Stimulated activated naive CD8-positive, alpha-beta T cell treated with anti-CD3 and anti-CD28 coated beads, Interleukin-15, amount 100 ng/mL, for 72 hours (primary cell): ENCODE measurements at regions not wholly inside any gene's neighbourhood (a gene's known extent, or its start where the extent isn't known, plus 50 kb on each side); places are given as distances from the start of the nearest gene placed in this dataset.

Source experiments
- ATAC-seq: fragments of 150-1000 bp; cut with Tn5 transposase; 2 replicates; pipeline ENCODE4 v1.10.0; 2021; ENCODE audit warnings: mild to moderate bottlenecking, moderate library complexity
- DNase-seq, 2 donors: peaks; one replicate each; pipeline ENCODE4 v3.0.0; 2021 to 2022
- H3K27ac Mint-ChIP-seq, 2 donors: one replicate each; pipeline ENCODE4 v1.8.0; 2022; ENCODE audit warnings: mild to moderate bottlenecking in 2 of 2, mixed read lengths in 2 of 2, moderate library complexity in 2 of 2
- H3K27me3 Mint-ChIP-seq: one replicate; pipeline ENCODE4 v1.8.0; 2022; ENCODE audit warnings: mixed read lengths
- H3K4me1 Mint-ChIP-seq: one replicate; pipeline ENCODE4 v1.8.0; 2022; ENCODE audit warnings: mild to moderate bottlenecking, mixed read lengths
- H3K4me3 Mint-ChIP-seq, 2 donors: one replicate each; pipeline ENCODE4 v1.8.0; 2022; ENCODE audit warnings: mild to moderate bottlenecking in 2 of 2, mixed read lengths in 2 of 2, moderate library complexity in 1 of 2
- H3K9me3 Mint-ChIP-seq, 2 donors: one replicate each; pipeline ENCODE4 v1.8.0; 2022; ENCODE audit warnings: mixed read lengths in 2 of 2

GRCh38 chr7:33694006-33694405 is 211.3 kb upstream of the BMPER start:
- ATAC-seq (no peak), DNase-seq (no peak)
- peaks cover 23 to 39% of the 10 kb centered on the region in 2 donors for H3K9me3 Mint-ChIP-seq
- no peaks in the 10 kb centered on the region for H3K27me3 Mint-ChIP-seq
- H3K4me3 Mint-ChIP-seq = no peak overlapping the region
- no peak overlapping the region for H3K27ac Mint-ChIP-seq
- H3K4me1 Mint-ChIP-seq = no peaks in the 10 kb centered on the region

- H3K27me3 Mint-ChIP-seq = no peaks in the 10 kb centered on the region
- no peak overlapping the region for H3K27ac Mint-ChIP-seq
- no peak for DNase-seq
- H3K4me1 Mint-ChIP-seq = no peaks in the 10 kb centered on the region
- ATAC-seq = no peak
- H3K4me3 Mint-ChIP-seq = no peak overlapping the region
- H3K9me3 Mint-ChIP-seq = peaks cover 37 to 48% of the 10 kb centered on the region in 2 donors
Observed at GRCh38 chr7:33697616-33698015, 207.7 kb upstream of the BMPER start.

- H3K4me1 Mint-ChIP-seq = no peaks in the 10 kb centered on the region
- H3K27me3 Mint-ChIP-seq = no peaks in the 10 kb centered on the region
- DNase-seq (no peak), ATAC-seq (no peak)
- H3K4me3 Mint-ChIP-seq = no peak overlapping the region
- H3K9me3 Mint-ChIP-seq = peaks cover 35 to 53% of the 10 kb centered on the region in 2 donors
- H3K27ac Mint-ChIP-seq = no peak overlapping the region
Observed at GRCh38 chr7:33698041-33698440, 207.3 kb upstream of the BMPER start.

GRCh38 chr7:33698692-33699128 is 206.6 kb upstream of the BMPER start:
- no peak for ATAC-seq
- Mint-ChIP-seq H3K4me3 (no peak overlapping the region), H3K27me3 (no peaks in the 10 kb centered on the region), H3K27ac (no peak overlapping the region), H3K4me1 (no peaks in the 10 kb centered on the region), H3K9me3 (peaks cover 40 to 59% of the 10 kb centered on the region in 2 donors)
- no peak for DNase-seq

- no peaks in the 10 kb centered on the region for H3K4me1 Mint-ChIP-seq
- DNase-seq = no peak
- no peaks in the 10 kb centered on the region for H3K27me3 Mint-ChIP-seq
- peaks cover 40 to 60% of the 10 kb centered on the region in 2 donors for H3K9me3 Mint-ChIP-seq
- no peak overlapping the region for H3K4me3 Mint-ChIP-seq
- no peak overlapping the region for H3K27ac Mint-ChIP-seq
- ATAC-seq = no peak
Observed at GRCh38 chr7:33700001-33700899, 205.1 kb upstream of the BMPER start.

GRCh38 chr7:33701189-33701740 is 204.1 kb upstream of the BMPER start:
- Mint-ChIP-seq H3K27me3 (no peaks in the 10 kb centered on the region), H3K4me3 (no peak overlapping the region), H3K27ac (no peak overlapping the region), H3K9me3 (peaks cover 40 to 60% of the 10 kb centered on the region in 2 donors), H3K4me1 (no peaks in the 10 kb centered on the region)
- ATAC-seq (no peak), DNase-seq (no peak)

GRCh38 chr7:33701927-33702326 is 203.4 kb upstream of the BMPER start:
- H3K27ac Mint-ChIP-seq = no peak overlapping the region
- no peaks in the 10 kb centered on the region for H3K27me3 Mint-ChIP-seq
- H3K4me3 Mint-ChIP-seq = no peak overlapping the region
- ATAC-seq (no peak), DNase-seq (no peak)
- peaks cover 40 to 60% of the 10 kb centered on the region in 2 donors for H3K9me3 Mint-ChIP-seq
- no peaks in the 10 kb centered on the region for H3K4me1 Mint-ChIP-seq

- Mint-ChIP-seq H3K4me3 (no peak overlapping the region), H3K4me1 (no peaks in the 10 kb centered on the region), H3K27me3 (no peaks in the 10 kb centered on the region), H3K27ac (peak overlapping the region in 1 of 2 donors; percentile 59), H3K9me3 (peaks cover 40 to 60% of the 10 kb centered on the region in 2 donors)
- ATAC-seq (no peak), DNase-seq (no peak)
Observed at GRCh38 chr7:33702514-33703054, 202.8 kb upstream of the BMPER start.

- H3K4me1 Mint-ChIP-seq = no peaks in the 10 kb centered on the region
- DNase-seq (no peak), ATAC-seq (no peak)
- H3K4me3 Mint-ChIP-seq = no peak overlapping the region
- no peak overlapping the region for H3K27ac Mint-ChIP-seq
- H3K9me3 Mint-ChIP-seq = peaks cover 27 to 34% of the 10 kb centered on the region in 2 donors
- no peaks in the 10 kb centered on the region for H3K27me3 Mint-ChIP-seq
Observed at GRCh38 chr7:33705333-33705833, 200.0 kb upstream of the BMPER start.

- no peak for ATAC-seq
- Mint-ChIP-seq H3K4me3 (no peak overlapping the region), H3K4me1 (no peaks in the 10 kb centered on the region), H3K27ac (no peak overlapping the region), H3K9me3 (peaks cover 20 to 26% of the 10 kb centered on the region in 2 donors), H3K27me3 (no peaks in the 10 kb centered on the region)
- no peak for DNase-seq
Observed at GRCh38 chr7:33706186-33706585, 199.2 kb upstream of the BMPER start.

- Mint-ChIP-seq H3K27me3 (no peaks in the 10 kb centered on the region), H3K9me3 (peaks cover 14 to 20% of the 10 kb centered on the region in 2 donors), H3K4me1 (no peaks in the 10 kb centered on the region), H3K4me3 (no peak overlapping the region), H3K27ac (no peak overlapping the region)
- no peak for DNase-seq
- ATAC-seq = no peak
Observed at GRCh38 chr7:33706771-33707200, 198.6 kb upstream of the BMPER start.

GRCh38 chr7:33707427-33707826 is 197.9 kb upstream of the BMPER start:
- no peak for DNase-seq
- ATAC-seq = no peak
- Mint-ChIP-seq H3K4me3 (no peak overlapping the region), H3K27ac (no peak overlapping the region), H3K9me3 (peaks cover 8 to 13% of the 10 kb centered on the region in 2 donors), H3K27me3 (no peaks in the 10 kb centered on the region), H3K4me1 (no peaks in the 10 kb centered on the region)

GRCh38 chr7:33710608-33711007 is 194.7 kb upstream of the BMPER start:
- ATAC-seq (no peak), DNase-seq (no peak)
- Mint-ChIP-seq H3K27ac (no peak overlapping the region), H3K4me3 (no peak overlapping the region), H3K4me1 (no peaks in the 10 kb centered on the region), H3K9me3 (no peaks in the 10 kb centered on the region), H3K27me3 (peaks cover 10% of the 10 kb centered on the region)

- Mint-ChIP-seq H3K9me3 (no peaks in the 10 kb centered on the region), H3K27ac (no peak overlapping the region), H3K4me1 (no peaks in the 10 kb centered on the region), H3K4me3 (no peak overlapping the region), H3K27me3 (peaks cover 11% of the 10 kb centered on the region)
- DNase-seq (no peak), ATAC-seq (no peak)
Observed at GRCh38 chr7:33711231-33712019, 193.9 kb upstream of the BMPER start.

- Mint-ChIP-seq H3K27me3 (peaks cover 11% of the 10 kb centered on the region), H3K27ac (no peak overlapping the region), H3K4me1 (no peaks in the 10 kb centered on the region), H3K9me3 (no peaks in the 10 kb centered on the region), H3K4me3 (no peak overlapping the region)
- DNase-seq = no peak
- ATAC-seq = no peak
Observed at GRCh38 chr7:33712020-33712414, 193.3 kb upstream of the BMPER start.
